ENCODE measurements at regions not wholly inside any gene's neighbourhood (a gene's known extent, or its start where the extent isn't known, plus 50 kb on each side); places are given as distances from the start of the nearest gene placed in this dataset.
"Not testable (repeated sequence)": the region's sequence is repeated elsewhere in the genome, so short reads cannot be mapped to it uniquely, and the experiment has no call there.

DNA sequence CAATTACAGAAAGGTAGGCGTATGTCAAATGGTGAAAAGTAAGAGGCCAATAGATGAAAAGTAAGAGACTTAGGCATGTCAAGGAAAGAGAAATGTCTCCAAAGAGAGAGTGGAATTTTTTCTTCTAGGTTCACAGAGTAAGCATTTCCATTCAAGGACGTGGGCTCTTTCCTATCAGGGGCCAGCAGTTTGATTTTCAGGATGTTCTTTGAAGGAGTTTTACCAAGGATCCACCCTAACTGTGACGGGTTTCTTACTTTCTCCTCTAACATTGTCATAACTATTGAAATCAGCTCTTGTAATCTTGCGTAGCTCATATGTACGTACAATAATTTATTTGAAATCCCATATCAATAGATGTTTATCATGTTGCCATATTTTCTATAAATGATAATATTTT is 2112.2 kb upstream of the RAG2 start:
- DNase-seq = no peak

DNA sequence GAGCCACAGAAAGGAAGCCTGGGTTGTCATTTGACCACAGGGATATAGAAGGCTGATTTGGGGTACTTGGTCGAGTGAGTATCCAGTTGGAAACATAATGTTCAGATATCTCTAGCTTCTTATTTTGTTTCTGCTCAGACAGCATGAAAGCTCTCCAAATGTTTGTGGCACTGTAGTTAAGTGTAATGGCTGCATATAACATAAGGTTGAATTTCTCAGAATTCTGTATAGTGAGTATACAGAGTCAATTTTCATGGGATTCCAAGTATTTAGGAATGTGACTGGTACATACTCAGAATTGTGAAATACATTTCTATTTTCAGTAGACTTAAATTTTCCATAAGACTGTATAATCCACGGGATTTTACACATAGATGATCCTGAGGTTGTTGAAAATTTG is 2102.1 kb upstream of the RAG2 start:
- DNase-seq = no peak

DNA sequence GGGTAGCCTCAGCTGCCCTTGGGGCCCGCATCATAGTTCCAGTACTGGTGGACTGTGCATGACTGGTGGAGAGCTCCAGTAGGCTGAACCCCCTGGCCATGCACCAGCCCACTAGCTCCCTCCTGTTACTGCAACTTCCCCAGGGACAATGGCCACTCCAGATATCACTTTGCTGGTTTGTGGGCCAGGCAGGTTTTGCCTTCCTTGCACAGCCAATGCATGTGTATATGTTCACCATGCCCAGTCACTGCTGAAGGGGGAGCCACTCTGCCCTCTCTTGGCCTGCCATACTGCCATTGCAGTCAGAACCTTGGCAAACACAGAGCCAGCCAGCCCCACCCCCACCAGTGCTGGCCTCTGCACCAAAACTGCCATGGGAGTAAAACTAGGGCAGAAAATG is 2095.3 kb upstream of the RAG2 start:
- DNase-seq = no peak

DNA sequence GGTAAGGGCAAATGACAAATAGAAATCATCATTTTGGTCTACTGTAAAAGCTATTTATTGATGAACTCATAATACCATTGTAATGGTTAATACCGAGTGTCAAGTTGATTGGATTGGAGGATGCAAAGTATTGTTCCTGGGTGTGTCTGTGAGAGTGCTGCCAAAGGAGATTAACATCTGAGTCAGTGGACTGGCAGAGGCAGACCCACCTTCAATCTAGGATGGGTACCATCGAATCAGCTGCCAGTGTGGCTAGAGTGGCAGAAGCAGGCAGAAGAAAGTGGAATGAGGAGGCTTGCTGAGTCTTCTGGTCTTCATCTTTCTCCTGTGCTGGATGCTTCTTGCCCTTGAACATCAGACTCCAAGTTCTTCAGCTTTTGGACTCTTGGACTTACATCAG is 2092.2 kb upstream of the RAG2 start:
- DNase-seq = not testable (repeated sequence)

DNA sequence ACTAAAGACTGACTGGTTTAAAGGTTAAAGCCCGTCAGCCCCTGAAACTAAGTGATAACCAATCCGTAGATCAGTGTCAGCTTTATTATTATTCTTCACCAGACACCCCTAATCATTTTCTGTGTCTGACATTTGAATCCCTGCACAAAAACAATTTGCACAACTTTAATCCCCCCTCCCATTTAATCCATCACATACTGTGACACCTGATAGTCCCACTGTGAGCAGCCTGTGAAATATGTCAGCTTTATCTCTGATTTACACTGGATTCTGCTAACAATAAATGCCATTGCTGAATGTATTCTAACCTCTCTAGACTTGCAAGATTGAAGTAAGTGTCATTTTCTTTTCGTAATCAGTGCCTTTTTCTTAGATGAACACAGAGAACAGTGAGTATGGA is 2089.0 kb upstream of the RAG2 start:
- no peak for DNase-seq

DNA sequence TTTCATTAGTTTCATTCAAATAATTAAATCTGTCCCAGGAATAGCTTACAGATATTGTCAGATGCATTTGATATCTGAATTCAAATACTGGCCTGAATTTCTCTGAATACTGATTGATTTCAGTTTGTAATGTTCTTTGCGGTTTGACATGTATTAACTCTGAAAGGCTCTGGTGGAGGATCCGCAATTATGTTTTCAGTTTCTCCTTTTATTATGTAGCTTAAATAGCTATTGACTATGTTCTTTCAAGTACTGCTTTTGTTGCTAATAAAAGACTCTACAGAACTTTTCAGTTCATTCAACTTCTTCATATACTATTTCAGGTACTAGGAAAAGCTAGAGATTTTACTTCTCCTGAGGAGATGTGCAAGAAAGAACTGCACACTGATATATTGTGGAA is 2085.4 kb upstream of the RAG2 start:
- DNase-seq = no peak

DNA sequence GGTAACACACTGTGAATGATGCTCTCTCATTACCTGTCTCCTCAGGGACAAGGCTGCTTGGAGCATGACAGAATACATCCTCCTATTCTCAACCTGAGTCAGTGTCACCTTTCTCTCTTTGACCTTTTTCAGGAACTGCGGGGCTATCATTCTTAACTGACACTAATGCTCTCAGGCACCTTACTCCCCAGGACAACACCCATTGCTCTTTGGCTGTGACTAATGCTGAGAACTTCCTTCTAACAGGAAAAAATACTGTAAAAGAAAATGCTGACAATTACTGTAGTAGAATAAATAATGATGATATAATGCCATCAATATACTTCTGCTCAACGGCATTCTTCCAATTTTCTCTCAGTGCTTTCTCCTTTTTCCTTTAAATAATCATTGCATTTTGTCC is 2082.7 kb upstream of the RAG2 start:
- no peak for DNase-seq

DNA sequence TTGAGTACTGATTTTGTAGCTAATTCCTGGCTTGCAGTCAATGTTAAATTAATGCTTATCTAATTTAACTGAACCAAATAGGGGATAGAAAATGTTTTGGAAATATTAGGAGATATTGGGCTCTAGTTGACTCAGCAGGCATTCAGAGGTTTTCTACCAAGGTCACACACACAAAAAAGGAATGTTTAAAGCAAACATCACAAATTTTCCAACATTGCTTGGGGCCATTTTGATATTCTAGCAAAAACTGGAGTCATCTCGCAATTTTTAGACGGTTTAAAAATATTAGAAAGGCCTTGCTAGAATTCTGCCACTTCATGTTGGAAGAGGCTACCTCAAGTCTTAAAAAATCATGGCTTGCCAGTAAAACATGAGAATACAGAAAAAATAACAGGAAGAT is 2082.1 kb upstream of the RAG2 start:
- no peak for DNase-seq

DNA sequence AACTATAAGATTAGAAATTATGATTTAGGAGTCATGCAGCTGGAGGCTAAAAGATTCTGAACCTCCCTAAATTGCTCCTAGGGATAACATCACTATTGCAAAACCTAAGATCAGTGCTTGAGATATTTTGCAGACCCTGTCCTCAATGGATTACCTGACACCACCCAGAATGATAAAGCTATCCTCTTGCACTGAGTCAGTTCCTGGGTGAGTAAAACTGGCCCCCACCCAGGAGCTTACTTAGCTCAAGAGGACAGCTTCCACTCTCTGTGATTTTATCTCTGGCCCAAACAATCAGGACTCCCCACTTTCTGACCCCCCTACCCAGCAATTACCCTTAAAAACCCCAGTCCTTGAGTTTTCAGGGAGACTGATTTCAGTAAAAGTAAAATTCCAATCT is 2074.4 kb upstream of the RAG2 start:
- DNase-seq = no peak

DNA sequence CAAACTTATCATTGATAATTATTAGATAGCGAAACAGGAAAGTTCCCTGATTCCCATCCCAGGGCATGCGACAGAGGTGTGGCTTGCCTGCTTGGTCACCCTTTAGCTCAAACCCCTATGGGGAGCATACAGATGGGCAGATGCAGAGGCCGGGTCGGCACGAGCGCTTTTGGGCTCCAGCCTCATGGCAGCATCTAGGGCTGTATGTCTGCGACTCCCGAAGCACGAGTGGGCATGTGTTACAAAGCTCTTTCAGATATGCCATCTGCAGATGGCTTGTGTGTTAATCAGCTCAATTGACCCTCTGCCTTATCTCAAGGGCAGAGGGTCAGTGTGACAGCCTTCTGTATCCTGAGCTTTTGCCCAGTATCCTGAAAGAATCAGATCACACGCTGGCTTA is 2069.3 kb upstream of the RAG2 start:
- DNase-seq = no peak

DNA sequence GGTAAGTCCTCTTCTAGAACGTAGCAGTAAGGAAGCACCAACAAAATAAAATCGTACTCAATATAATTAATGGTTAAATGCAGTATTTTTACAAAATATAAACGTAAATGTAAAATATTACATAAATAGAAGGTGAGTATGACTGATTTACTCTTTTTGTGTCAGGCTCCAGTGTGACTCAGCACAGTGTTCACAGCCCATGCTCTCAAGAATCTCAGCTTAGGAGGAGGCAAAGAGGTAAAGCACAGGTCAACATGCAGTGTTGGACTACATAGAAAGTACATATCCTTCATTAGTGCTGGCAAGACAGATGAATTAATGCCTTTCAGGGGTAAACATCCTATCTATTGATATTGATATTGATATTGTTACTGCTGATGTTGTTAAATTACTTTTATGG is 2050.6 kb upstream of the RAG2 start:
- no peak for DNase-seq

DNA sequence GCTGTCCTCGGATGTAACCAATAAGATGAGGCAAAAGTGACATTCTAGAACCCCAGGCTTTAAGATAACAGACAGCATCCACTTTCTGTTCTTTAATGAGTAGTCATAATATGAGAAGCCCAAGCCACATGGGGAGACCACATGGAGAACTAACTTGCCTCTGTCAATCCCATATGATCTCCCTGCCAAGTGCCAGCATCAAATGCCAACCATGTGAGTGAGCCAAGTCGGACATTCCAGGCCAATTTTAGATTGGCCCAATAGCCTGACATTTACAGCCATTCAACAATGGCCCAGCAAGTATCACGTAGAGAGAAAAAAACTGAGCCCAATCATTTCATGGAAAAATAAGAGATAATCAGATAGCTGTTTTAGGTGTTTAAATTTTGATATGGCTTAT is 2048.3 kb upstream of the RAG2 start:
- no peak for DNase-seq

DNA sequence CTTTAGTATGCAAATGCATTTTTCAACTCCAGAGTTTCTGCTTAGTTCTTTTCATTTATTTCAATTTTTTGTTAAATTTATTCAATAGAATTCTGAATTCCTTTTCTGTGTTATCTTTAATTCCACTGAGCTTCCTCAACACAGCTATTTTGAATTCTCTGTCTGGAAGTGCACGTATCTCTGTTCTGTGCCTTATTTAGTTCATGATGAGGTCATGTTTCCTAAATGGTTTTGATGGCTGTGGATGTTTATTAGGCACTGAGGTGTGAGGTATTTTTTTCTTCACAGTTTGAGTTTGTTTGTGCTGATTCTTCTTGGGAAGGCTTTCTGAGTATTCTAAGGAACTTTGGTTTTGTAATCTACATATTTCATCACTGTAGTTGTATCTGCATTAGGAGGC is 2042.8 kb upstream of the RAG2 start:
- DNase-seq = no peak

DNA sequence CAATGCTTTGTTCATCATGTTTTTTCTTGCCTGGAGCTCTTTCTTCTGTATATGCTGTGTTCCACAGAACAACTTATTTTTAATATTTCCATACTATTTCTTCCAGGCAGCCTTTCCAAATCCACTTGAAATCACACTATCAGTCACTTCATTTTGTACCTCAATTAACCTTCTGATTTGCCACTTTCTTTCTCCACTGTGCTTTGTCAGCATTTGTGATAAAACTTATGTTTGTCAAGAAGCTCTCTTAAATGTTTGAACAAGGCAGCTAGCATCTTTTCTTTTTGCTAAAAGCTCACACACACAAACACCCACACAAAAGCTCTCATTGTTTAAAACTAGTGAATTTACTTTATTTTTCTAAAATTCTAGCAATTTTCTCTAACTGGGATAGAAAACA is 2014.7 kb upstream of the RAG2 start:
- no peak for DNase-seq

DNA sequence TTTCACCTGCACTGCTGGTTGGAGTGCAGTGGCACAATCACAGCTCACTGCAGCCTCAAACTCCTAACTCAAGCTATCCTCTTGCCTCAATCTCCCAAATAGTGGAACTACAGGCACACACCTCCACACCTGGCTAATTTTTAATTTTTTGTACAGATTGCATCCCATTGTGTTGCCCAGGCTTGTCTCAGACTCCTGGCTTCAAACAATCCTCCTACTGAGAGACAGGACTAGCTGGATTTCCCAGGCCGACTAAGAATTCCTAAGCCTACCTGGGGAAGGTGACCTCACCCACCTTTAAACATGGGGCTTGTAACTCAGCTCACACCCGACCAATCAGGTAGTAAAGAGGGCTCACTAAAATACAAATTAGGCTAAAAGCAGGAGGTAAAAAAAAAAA is 2003.3 kb upstream of the RAG2 start:
- DNase-seq = not testable (repeated sequence)

DNA sequence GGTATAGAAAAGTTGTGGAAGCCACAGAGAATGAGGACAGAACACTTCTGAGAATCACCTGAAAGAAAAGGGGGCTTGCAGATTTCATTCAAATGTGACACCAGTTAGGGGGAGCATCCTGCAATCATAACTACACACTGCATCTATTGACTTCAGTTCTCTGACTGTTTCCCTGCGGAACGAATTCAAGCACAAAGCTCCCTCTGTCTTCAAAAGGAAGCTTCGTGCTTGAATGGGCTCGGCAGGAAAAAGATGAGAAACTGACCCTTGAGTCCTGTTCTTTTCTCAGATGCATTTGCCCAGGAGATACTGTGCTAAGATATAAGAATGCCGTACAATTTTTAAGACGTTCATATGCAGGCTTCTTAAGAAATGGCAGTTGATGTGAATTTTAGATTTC is 2000.4 kb upstream of the RAG2 start:
- DNase-seq = no peak

DNA sequence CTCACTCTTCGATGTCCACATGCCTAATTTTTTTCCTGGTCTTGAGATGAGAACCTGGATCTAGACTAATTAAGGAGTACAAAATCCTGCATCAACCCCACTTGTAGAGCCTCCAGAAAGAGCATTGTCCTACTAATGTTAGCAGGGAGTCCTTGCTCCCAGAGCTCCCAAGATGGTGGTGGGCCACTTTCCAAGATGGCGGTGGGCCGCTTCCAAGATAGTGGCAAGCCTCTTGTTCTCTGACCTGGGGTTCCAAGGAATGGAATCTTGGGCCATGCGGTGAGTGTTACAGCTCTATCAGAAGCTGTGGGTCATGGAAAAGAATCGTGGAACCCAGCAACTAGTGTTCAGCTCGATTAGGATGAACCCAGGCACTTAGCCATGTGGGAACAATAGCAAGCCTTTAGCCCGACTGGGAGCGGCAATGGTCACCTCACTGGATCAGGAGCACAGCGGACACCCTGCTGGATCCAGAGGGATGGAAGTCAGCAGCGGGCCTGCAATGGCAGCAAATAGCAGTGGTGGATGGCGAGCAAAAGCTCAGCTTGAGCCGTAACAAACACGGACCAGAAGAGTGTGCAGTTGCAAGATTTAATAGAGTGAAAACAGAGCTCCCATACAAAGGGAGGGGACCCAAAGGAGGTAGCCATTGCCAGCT is 1997.5 kb upstream of the RAG2 start:
- DNase-seq = not testable (repeated sequence)

DNA sequence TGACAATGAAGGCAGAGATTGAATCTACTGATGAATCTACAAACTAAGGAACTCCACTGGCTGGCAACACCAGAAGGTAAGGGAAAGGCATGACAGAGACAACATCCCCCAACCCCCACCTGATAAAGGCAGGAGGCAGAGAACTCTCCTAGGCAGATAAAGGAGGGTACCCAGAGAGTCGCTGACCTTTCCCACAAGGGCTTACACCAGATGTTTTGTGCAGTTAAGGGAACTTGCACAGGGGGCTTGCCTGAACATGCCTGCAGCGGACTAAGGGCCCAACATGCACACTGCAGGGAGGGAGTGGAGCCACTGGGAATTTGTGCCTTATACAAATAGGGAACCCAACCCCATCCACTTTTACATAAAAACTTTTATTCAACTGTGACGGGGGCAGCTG is 1996.9 kb upstream of the RAG2 start:
- no peak for DNase-seq

DNA sequence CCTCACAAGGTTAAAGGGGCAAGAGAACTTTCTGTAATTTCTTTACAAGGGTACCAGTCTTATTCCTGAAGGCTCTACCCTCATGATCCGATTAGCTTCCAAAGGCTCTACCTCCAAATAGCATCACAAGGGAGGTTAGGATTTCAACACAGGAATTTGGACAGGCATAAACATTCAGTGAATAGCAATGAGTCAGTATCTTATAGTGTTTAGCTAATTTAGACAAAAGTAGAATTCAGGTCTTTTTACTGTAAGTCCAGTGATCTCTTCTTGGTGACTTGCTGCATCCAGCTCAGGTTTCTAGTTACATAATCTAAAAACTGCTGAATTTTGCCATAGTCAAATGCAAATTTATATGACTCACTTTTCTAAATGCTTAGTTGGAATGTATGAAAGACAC is 1995.6 kb upstream of the RAG2 start:
- no peak for DNase-seq

DNA sequence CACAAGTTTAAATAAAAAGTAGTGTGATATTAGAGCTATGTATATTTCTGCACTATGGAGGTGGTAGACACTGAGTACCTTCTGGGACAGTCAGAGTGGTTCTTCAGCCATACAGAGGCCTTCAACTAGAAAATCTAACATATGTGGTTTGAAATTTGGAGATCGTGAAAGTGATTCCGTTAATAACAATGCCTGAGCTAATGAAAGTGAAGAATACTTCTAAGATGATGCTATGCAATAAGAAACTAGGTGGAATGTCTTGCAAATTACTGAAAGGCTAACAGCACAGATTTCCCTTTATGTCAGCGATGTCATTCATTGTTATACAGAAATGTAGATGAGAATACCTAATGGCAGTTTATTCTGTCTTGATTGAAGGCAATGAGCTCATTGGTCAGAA is 1984.7 kb upstream of the RAG2 start:
- no peak for DNase-seq

DNA sequence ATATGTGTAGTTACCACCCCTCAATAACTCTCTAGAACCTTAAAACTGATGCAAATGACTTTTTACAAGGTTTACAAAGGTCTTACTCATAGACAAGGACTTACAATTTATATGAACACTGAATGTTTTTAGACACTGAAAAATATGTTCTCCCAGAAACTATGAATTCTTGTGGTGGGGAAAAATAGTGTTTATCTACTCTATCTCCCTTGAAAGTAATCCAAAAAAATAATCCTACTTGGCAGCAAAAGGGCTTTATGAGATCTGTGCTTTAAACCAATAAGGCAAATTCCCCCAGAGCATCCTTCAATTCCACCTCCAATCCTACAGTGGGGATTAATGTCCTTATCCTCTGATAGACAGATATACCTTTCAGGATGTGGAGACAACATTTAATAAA is 1984.1 kb upstream of the RAG2 start:
- DNase-seq = no peak

DNA sequence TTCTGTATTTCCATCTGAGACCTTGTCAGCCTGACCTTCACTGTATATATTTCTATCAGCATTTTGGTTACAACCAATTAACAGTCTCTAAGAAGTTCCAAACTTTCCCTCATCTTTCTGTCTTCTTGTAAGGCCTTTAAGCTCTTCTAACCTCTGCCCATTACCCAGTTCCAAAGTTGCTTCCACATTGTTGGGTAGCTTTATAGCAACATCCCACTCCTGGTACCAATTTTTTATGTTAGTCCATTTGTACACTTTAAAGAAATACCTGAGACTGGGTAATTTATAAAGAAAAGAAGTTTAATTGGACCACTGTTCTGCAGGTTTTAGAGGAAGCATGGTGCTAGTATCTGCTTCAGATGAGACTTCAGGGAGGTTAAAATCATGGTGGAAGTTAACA is 1979.7 kb upstream of the RAG2 start:
- no peak for DNase-seq

DNA sequence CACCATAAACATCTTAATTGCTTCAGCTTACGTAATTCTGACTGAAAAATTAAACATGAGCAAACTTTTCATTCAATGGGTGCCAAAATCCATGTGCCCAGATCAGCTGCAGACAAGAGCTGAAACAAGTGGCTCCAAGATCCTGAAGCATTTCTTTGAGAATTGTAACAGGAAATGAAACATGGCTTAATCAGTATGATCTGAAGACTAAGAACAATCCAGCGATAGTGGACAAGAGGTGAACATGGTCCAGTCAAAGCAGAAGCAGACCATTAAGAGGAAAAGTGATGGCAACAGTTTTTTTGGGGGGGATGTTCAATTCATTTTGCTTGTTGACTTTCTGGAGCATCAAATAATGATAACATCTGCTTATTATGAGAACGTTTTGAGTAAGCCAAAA is 1964.5 kb upstream of the RAG2 start:
- no peak for DNase-seq

DNA sequence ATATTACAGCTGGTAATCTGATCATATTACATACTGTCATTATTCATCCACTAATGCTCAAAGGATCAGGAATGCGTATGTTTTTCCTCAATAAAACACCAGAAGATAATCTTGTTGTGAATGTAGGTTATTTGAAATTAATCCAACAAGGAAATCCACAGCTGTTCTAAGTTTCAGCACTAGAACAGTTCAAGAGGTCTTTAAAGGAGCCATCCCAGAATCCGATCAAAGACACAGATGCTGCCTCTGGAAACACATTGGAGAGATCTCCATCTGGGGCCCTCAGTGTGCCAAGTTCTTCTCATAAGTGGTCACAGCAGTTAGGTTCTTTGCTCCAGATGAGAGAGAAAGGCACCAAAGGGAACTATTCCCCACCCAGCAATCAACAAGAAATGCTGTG is 1955.1 kb upstream of the RAG2 start:
- DNase-seq = no peak

DNA sequence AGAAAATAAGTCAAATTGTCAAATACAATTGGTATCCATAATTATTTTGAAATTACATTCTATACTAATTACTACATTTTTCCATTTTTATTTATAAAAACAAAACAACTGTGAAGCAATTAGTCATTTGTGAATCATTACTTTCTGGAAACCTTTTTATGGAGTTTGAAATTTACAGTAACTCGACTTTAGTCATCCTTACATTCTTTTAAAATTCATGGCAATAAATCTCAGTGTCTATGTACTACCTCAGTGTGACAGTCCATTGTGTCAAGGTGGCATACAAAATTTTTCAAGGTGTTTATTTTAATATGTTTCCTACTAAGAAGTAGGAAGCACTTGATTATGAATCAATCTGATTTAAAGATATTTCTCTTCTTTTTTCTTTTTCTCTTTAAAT is 1949.4 kb upstream of the RAG2 start:
- DNase-seq = no peak

DNA sequence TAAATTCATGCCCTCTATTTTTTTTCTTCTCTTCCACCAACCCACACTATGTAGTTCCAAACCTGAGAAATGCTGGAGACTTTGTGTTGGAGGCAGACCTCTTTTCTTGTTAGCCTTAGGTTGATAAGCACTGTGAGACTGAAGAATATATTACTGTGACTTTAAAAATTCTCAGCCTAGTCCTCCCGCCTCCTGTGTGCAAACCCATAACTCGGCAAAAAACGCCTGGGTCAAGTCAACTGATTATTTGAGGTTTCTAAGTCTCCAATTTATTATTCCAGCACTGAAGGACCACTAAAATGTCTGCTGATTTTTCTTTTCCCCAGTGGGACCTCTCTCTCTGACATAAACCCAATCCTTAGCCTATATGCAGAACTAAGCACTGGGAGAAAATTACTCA is 1946.0 kb upstream of the RAG2 start:
- no peak for DNase-seq
